Loucy (cell line): ENCODE measurements at regions not wholly inside any gene's neighbourhood (a gene's known extent, or its start where the extent isn't known, plus 50 kb on each side); places are given as distances from the start of the nearest gene placed in this dataset.

Experiments used
- H2AFZ ChIP-seq: fragments of 200-600 bp; sonication (generic); 2 replicates; pipeline ENCODE4 v1.6.0; 2016; ENCODE audit warnings: antibody characterized with exemption, mild to moderate bottlenecking, low read length, moderate library complexity
- H3F3A ChIP-seq: fragments of 200-600 bp; 2 replicates; pipeline ENCODE4 v1.6.0; 2016; ENCODE audit warnings: antibody characterized with exemption, low read depth, mild to moderate bottlenecking
- H3K27me3 ChIP-seq: fragments of 200-600 bp; sonication (generic); 2 replicates; pipeline ENCODE4 v1.6.1; 2014; ENCODE audit warnings: low read length, mild to moderate bottlenecking; ENCODE audit not compliant: insufficient read depth, poor library complexity, severe bottlenecking
- H3K36me3 ChIP-seq: fragments of 200-600 bp; sonication (generic); 2 replicates; pipeline ENCODE4 v1.6.1; 2016; ENCODE audit warnings: low read length; ENCODE audit not compliant: insufficient read depth
- H3K4me1 ChIP-seq: fragments of 200-600 bp; sonication (generic); 2 replicates; pipeline ENCODE4 v1.5.1; 2014; ENCODE audit warnings: low read length, mild to moderate bottlenecking; ENCODE audit not compliant: insufficient read depth, poor library complexity, severe bottlenecking
- H3K4me2 ChIP-seq: fragments of 200-600 bp; sonication (generic); 2 replicates; pipeline ENCODE4 v1.6.0; 2014; ENCODE audit warnings: antibody characterized with exemption, low read length, low read depth, mild to moderate bottlenecking; ENCODE audit not compliant: poor library complexity, severe bottlenecking
- H3K4me3 ChIP-seq: fragments of 200-600 bp; sonication (generic); 2 replicates; pipeline ENCODE4 v1.5.1; 2014; ENCODE audit warnings: low read length, mild to moderate bottlenecking, mixed read lengths; ENCODE audit not compliant: poor library complexity, severe bottlenecking
- H3K79me2 ChIP-seq: fragments of 200-600 bp; sonication (generic); 2 replicates; pipeline ENCODE4 v1.6.1; 2014; ENCODE audit warnings: low read length; ENCODE audit not compliant: insufficient read depth
- H3K9ac ChIP-seq: fragments of 200-600 bp; sonication (generic); 2 replicates; pipeline ENCODE4 v1.6.0; 2014; ENCODE audit warnings: mild to moderate bottlenecking, low read depth, low read length, moderate library complexity; ENCODE audit not compliant: poor library complexity, severe bottlenecking
- H3K9me2 ChIP-seq: fragments of 200-600 bp; sonication (generic); replicated peaks from 2 replicates; pipeline ENCODE4 v1.6.1; 2016; ENCODE audit warnings: low read depth, low read length, mixed read lengths
- H3K9me3 ChIP-seq: fragments of 200-600 bp; sonication (generic); 2 replicates; pipeline ENCODE4 v1.6.1; 2014; ENCODE audit warnings: mild to moderate bottlenecking, antibody characterized with exemption, low read length, low read depth; ENCODE audit not compliant: insufficient read depth
- H4K20me1 ChIP-seq: fragments of 200-600 bp; sonication (generic); 2 replicates; pipeline ENCODE4 v1.6.0; 2014; ENCODE audit warnings: antibody characterized with exemption, low read length, mild to moderate bottlenecking; ENCODE audit not compliant: insufficient read depth, poor library complexity, severe bottlenecking
- CTCF ChIP-seq: fragments of 200-600 bp; sonication (generic); conservative IDR thresholded peaks from 2 replicates; pipeline ENCODE4 v1.5.1; 2014; ENCODE audit warnings: mild to moderate bottlenecking, antibody characterized with exemption, low read length
- EZH2phosphoT487 ChIP-seq: fragments of 200-600 bp; IDR thresholded peaks from 2 replicates; pipeline ENCODE4 v1.6.1; 2018; ENCODE audit warnings: antibody characterized with exemption, mild to moderate bottlenecking, moderate library complexity, borderline replicate concordance

- Histone ChIP-seq H3K79me2 (no peaks in the 10 kb centered on the region), H2AFZ (no peak overlapping the region), H3K9me2 (no peaks in the 10 kb centered on the region), H4K20me1 (no peaks in the 10 kb centered on the region), H3K4me2 (peak overlapping the region; percentile 61), H3F3A (peaks cover 3% of the 10 kb centered on the region; the same call in 1 of the 2 replicates), H3K27me3 (no peaks in the 10 kb centered on the region), H3K36me3 (no peaks in the 10 kb centered on the region), H3K9me3 (no peaks in the 10 kb centered on the region), H3K4me3 (no peak overlapping the region), H3K4me1 (peaks cover 37% of the 10 kb centered on the region), H3K9ac (no peak overlapping the region)
- TF ChIP-seq EZH2phosphoT487, result no peak
- no peak for TF ChIP-seq CTCF
These were observed 115.4 kb upstream of the SLC44A1 start for GRCh38 chr9:105128908-105129600.

- H4K20me1 ChIP-seq, result no peaks in the 10 kb centered on the region
- H3K9me2 ChIP-seq, result no peaks in the 10 kb centered on the region
These were observed 114.7 kb upstream of the SLC44A1 start for GRCh38 chr9:105129731-105130130.

GRCh38 chr9:105131981-105132380, 112.5 kb upstream of the SLC44A1 start:
- H3F3A ChIP-seq, result peaks cover 3% of the 10 kb centered on the region; the same call in 1 of the 2 replicates
- no peak overlapping the region for H2AFZ ChIP-seq
- H3K4me2 ChIP-seq, result no peak overlapping the region
- no peaks in the 10 kb centered on the region for H3K9me2 ChIP-seq
- no peaks in the 10 kb centered on the region for H3K36me3 ChIP-seq
- peaks cover 25% of the 10 kb centered on the region for H3K4me1 ChIP-seq
- TF ChIP-seq CTCF (no peak), EZH2phosphoT487 (no peak)
- no peak overlapping the region for H3K9ac ChIP-seq
- H3K9me3 ChIP-seq, result no peaks in the 10 kb centered on the region
- H3K4me3 ChIP-seq, result no peak overlapping the region
- no peaks in the 10 kb centered on the region for H4K20me1 ChIP-seq
- no peaks in the 10 kb centered on the region for H3K79me2 ChIP-seq
- no peaks in the 10 kb centered on the region for H3K27me3 ChIP-seq

More at GRCh38 chr9:105129731-105130130, 114.7 kb upstream of the SLC44A1 start:
- H3K9me3 ChIP-seq, result no peaks in the 10 kb centered on the region
- peaks cover 37% of the 10 kb centered on the region for H3K4me1 ChIP-seq
- no peak overlapping the region for H3K4me3 ChIP-seq
- no peaks in the 10 kb centered on the region for H3K36me3 ChIP-seq
- H3K27me3 ChIP-seq, result no peaks in the 10 kb centered on the region
- H3K9ac ChIP-seq, result no peak overlapping the region
- no peaks in the 10 kb centered on the region for H3K79me2 ChIP-seq
- H3F3A ChIP-seq, result peaks cover 3% of the 10 kb centered on the region; the same call in 1 of the 2 replicates
- TF ChIP-seq CTCF (no peak), EZH2phosphoT487 (no peak)
- H2AFZ ChIP-seq, result no peak overlapping the region
- H3K4me2 ChIP-seq, result no peak overlapping the region
